IMR-90 (cell line): ENCODE measurements at regions not wholly inside any gene's neighbourhood (a gene's known extent, or its start where the extent isn't known, plus 50 kb on each side); places are given as distances from the start of the nearest gene placed in this dataset.

Source experiments
- CEBPB ChIP-seq: IDR thresholded peaks from 2 replicates; pipeline ENCODE4 v1.6.1; 2012; ENCODE audit warnings: low read depth, low read length, improper control_type of control experiment
- CHD1 ChIP-seq: IDR thresholded peaks from 2 replicates; pipeline ENCODE4 v1.6.1; 2012; ENCODE audit warnings: low read depth, low read length, improper control_type of control experiment
- CTCF ChIP-seq: conservative IDR thresholded peaks from 2 replicates; pipeline ENCODE4 v1.5.1; 2012; ENCODE audit warnings: mild to moderate bottlenecking, low read depth, low read length, improper control_type of control experiment
- MAZ ChIP-seq: IDR thresholded peaks from 2 replicates; pipeline ENCODE4 v1.6.1; 2012; ENCODE audit warnings: low read depth, mild to moderate bottlenecking, low read length, improper control_type of control experiment, moderate library complexity, borderline replicate concordance
- MXI1 ChIP-seq: IDR thresholded peaks from 2 replicates; pipeline ENCODE4 v1.6.1; 2012; ENCODE audit warnings: low read depth, mild to moderate bottlenecking, low read length, moderate library complexity, borderline replicate concordance
- NFE2L2 ChIP-seq: fragments of 150-350 bp; IDR thresholded peaks from 2 replicates; pipeline ENCODE4 v1.6.1; 2016; ENCODE audit warnings: low read depth, mild to moderate bottlenecking, low read length
- POLR2A ChIP-seq: IDR thresholded peaks from 2 replicates; pipeline ENCODE4 v1.6.1; 2012; ENCODE audit warnings: mild to moderate bottlenecking, low read depth, low read length
- RAD21 ChIP-seq: IDR thresholded peaks from 2 replicates; pipeline ENCODE4 v1.6.1; 2012; ENCODE audit warnings: low read length, improper control_type of control experiment
- RCOR1 ChIP-seq: IDR thresholded peaks from 2 replicates; pipeline ENCODE4 v1.6.1; 2012; ENCODE audit warnings: mild to moderate bottlenecking, low read length, improper control_type of control experiment; ENCODE audit not compliant: insufficient replicate concordance
- RFX5 ChIP-seq: IDR thresholded peaks from 2 replicates; pipeline ENCODE4 v1.8.0; 2012; ENCODE audit warnings: low read depth, mild to moderate bottlenecking, low read length, moderate library complexity
- SMC3 ChIP-seq: fragments of 150-350 bp; IDR thresholded peaks from 2 replicates; pipeline ENCODE4 v1.6.1; 2016; ENCODE audit warnings: low read depth, mild to moderate bottlenecking, antibody characterized with exemption, low read length, moderate library complexity
- USF2 ChIP-seq: fragments of 150-350 bp; IDR thresholded peaks from 2 replicates; pipeline ENCODE4 v1.6.1; 2017; ENCODE audit warnings: mild to moderate bottlenecking, antibody characterized with exemption, low read length, low read depth

DNA sequence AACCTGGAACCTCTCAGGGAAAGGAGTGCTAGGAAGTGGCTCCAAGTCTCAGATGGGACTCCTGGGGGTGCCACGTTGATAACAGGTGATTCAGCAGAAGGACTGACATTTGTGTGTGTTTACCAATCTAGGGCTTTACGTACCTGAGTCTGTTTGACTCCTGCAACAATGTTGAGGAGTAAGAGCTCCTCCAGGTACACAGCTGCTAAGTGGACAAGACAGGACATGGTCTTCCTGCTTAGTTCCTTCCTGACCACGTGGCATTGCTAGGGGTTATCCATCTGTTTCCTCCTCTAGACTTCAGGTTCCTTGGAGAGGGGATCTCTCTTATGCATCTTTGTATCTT is 164.5 kb upstream of the SLC24A3 start:
- TF ChIP-seq CTCF (no peak), POLR2A (no peak), SMC3 (no peak), MAZ (no peak), RAD21 (no peak), RCOR1 (no peak), USF2 (no peak), RFX5 (no peak), MXI1 (no peak), NFE2L2 (no peak), CEBPB (no peak), CHD1 (no peak)
